ENCODE measurements at regions not wholly inside any gene's neighbourhood (a gene's known extent, or its start where the extent isn't known, plus 50 kb on each side); places are given as distances from the start of the nearest gene placed in this dataset.

DNA sequence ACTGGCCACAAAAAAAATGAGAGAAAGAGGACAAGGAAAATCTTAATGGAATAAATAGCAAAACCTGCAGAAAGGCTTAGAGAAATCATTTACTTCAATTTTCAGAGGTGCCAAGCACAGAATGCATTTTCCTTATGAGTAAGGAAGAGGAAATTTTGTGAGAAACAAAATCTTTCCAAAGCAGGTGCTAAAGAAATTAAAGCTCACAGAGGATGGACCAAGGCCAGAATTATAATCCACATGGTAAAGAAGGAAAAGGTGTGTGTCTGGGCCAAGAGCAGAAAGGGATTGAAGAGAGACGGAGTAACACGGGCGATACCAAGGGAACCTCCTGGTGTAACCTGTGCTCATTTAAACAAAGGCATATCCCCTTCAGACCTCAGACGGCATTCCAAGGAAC, 340.0 kb upstream of the NFIA start:
- TF ChIP-seq CTCF (conservative IDR thresholded peaks at IDR 0.05; ENCODE audit: low read length) (no peak), EZH2phosphoT487 (IDR thresholded peaks at IDR 0.05; ENCODE audit: borderline replicate concordance, low read depth, low read length) (no peak)

All from OCI-LY7 (cell line).